ENCODE measurements at regions not wholly inside any gene's neighbourhood (a gene's known extent, or its start where the extent isn't known, plus 50 kb on each side); places are given as distances from the start of the nearest gene placed in this dataset.

DNA sequence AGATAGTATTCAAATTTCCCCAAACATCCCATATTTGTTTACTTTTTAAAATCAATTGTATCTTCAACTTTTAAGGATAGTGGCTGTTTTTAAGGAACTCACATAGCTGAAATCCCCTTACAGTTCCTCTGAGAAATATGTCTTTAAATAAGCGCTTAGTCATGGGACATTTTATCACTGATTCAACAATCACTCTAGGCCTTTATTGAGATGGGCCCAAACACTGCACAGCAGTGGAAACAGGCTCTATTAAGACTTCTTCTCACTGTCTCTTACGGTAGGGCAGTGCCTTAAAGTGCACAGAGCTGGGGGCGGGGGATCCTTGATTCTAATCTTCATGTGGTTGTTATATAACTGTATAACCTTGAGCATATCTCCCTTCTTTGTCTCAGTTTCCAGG is 59.8 kb upstream of the RREB1 start:
- H3K27me3 ChIP-seq (ENCODE audit: control insufficient read depth in 2 of 2, insufficient read depth in 2 of 2, low read length in 2 of 2), result no peaks in the 10 kb centered on the region
- CTCF ChIA-PET (ENCODE audit: low intra/inter-chr PET ratio), result no interaction called here
- peak; percentile 41 to 77 (median 60) for DNase-seq (ENCODE audit: extremely low read depth in 1 of 4, low spot score in 3 of 4)
- no TSS peak for BruUV-seq (replicated peaks)
- H3K4me3 ChIP-seq, result no peak overlapping the region
- peak; percentile 60 for FAIRE-seq
- no peaks in the 10 kb centered on the region for H3K36me3 ChIP-seq (ENCODE audit: control insufficient read depth, insufficient read depth, low read length)
- H3K9ac ChIP-seq (ENCODE audit: insufficient read depth in 1 of 2, low read depth in 2 of 2, low read length in 2 of 2), result peak overlapping the region in 1 of 2 experiments; percentile 41; a peak in 2 of 4 replicates
- no peaks in the 10 kb centered on the region for H3K79me2 ChIP-seq (ENCODE audit: control insufficient read depth, insufficient read depth, low read length)
- H2AFZ ChIP-seq (ENCODE audit: low read depth, low read length), result peak overlapping the region; percentile 81
- peak; percentile 92 for ATAC-seq
- WGBS (ENCODE audit: insufficient coverage, low coverage, missing lambda C conversion rate), result 3% methylated on average over 3 of the region's 3 CpGs
- H3K27ac ChIP-seq (ENCODE audit: extremely low read depth, low read depth, low read length), result peak overlapping the region; percentile 60
- no peaks in the 10 kb centered on the region for H4K20me1 ChIP-seq (replicated peaks; ENCODE audit: control insufficient read depth, insufficient read depth, low read length)
- no peaks in the 10 kb centered on the region for H3K9me3 ChIP-seq (replicated peaks; ENCODE audit: control insufficient read depth, insufficient read depth, low read depth, low read length)
- intact Hi-C loops (cut with micrococcal nuclease) (no loop called here), in situ Hi-C loops (cut with MboI) (no loop called here)
- peaks cover 10 to 21% of the 10 kb centered on the region in 2 experiments for H3K4me1 ChIP-seq (replicated peaks in 1 of 2; ENCODE audit: control insufficient read depth in 2 of 2, insufficient read depth in 2 of 2, low read length in 2 of 2)
- H3K4me2 ChIP-seq (ENCODE audit: insufficient read depth, low read length), result no peak overlapping the region
- POLR2A ChIA-PET, result interaction anchor here (1.1 to 2.8 kb wide), 7 partner anchors 9 to 49 kb away, joined by 3 to 15 read pairs (median 3); no protein-coding TSS in a partner anchor
- H3K9me1 ChIP-seq (ENCODE audit: control insufficient read depth, insufficient read depth, low read length), result no peaks in the 10 kb centered on the region
- no peak for TF ChIP-seq TARDBP (IDR thresholded peaks at IDR 0.05)
- TF ChIP-seq KLF1 (tag; IDR thresholded peaks at IDR 0.05), result no peak
- TF ChIP-seq ZNF551 (CRISPR knock-in tag; IDR thresholded peaks at IDR 0.05), result no peak
- TF ChIP-seq ZNF780A (CRISPR knock-in tag; IDR thresholded peaks at IDR 0.05), result no peak
- peak; percentile 8 to 33; a peak in 2 of 4 replicates for TF ChIP-seq RAD21 (CRISPR knock-in tag; conservative IDR thresholded peaks at IDR 0.05 in 1 of 2, IDR thresholded peaks at IDR 0.05 in 1 of 2)
- TF ChIP-seq TRIM28 (IDR thresholded peaks at IDR 0.05), result 0 out of 2 replicates have a peak, but pooled peaks have one; percentile 34
- peak; percentile 72 for TF ChIP-seq JUND (IDR thresholded peaks at IDR 0.05; ENCODE audit: borderline replicate concordance, low read depth, low read length)
- TF ChIP-seq JUND (tag; IDR thresholded peaks at IDR 0.05; ENCODE audit: borderline replicate concordance, low read depth, low read length), result peak; percentile 66; the same call in 1 of the 3 replicates
- TF ChIP-seq, protein P1, sequence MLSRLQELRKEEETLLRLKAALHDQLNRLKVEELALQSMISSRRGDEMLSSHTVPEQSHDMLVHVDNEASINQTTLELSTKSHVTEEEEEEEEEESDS (CRISPR knock-in tag; IDR thresholded peaks at IDR 0.05), result no peak
- TF ChIP-seq MXI1 (IDR thresholded peaks at IDR 0.05; ENCODE audit: low read depth, low read length), result no peak
- TF ChIP-seq, protein P2, sequence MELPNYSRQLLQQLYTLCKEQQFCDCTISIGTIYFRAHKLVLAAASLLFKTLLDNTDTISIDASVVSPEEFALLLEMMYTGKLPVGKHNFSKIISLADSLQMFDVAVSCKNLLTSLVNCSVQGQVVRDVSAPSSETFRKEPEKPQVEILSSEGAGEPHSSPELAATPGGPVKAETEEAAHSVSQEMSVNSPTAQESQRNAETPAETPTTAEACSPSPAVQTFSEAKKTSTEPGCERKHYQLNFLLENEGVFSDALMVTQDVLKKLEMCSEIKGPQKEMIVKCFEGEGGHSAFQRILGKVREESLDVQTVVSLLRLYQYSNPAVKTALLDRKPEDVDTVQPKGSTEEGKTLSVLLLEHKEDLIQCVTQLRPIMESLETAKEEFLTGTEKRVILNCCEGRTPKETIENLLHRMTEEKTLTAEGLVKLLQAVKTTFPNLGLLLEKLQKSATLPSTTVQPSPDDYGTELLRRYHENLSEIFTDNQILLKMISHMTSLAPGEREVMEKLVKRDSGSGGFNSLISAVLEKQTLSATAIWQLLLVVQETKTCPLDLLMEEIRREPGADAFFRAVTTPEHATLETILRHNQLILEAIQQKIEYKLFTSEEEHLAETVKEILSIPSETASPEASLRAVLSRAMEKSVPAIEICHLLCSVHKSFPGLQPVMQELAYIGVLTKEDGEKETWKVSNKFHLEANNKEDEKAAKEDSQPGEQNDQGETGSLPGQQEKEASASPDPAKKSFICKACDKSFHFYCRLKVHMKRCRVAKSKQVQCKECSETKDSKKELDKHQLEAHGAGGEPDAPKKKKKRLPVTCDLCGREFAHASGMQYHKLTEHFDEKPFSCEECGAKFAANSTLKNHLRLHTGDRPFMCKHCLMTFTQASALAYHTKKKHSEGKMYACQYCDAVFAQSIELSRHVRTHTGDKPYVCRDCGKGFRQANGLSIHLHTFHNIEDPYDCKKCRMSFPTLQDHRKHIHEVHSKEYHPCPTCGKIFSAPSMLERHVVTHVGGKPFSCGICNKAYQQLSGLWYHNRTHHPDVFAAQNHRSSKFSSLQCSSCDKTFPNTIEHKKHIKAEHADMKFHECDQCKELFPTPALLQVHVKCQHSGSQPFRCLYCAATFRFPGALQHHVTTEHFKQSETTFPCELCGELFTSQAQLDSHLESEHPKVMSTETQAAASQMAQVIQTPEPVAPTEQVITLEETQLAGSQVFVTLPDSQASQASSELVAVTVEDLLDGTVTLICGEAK (IDR thresholded peaks at IDR 0.05), result peak; percentile 89
- TF ChIP-seq, protein P2 (CRISPR knock-in tag; IDR thresholded peaks at IDR 0.05), result no peak
- TF ChIP-seq SPI1 (IDR thresholded peaks at IDR 0.05; ENCODE audit: borderline replicate concordance, low read depth, low read length), result peak; percentile 31; the same call in 1 of the 2 replicates
- no peak for TF ChIP-seq THRAP3 (IDR thresholded peaks at IDR 0.05; ENCODE audit: borderline replicate concordance)
- TF ChIP-seq IFI16 (CRISPR knock-in tag; IDR thresholded peaks at IDR 0.05), result no peak
- no peak; the same call in 1 of the 2 replicates for TF ChIP-seq ZNF24 (IDR thresholded peaks at IDR 0.05)

Data from K562 (cell line).